ENCODE measurements at regions not wholly inside any gene's neighbourhood (a gene's known extent, or its start where the extent isn't known, plus 50 kb on each side); places are given as distances from the start of the nearest gene placed in this dataset.

GRCh38 chr12:20272801-20273200 is 95.5 kb upstream of the PDE3A start:
- ATAC-seq (no peak), DNase-seq (ENCODE audit: low spot score) (no peak)

GRCh38 chr12:20274008-20274407 is 94.3 kb upstream of the PDE3A start:
- DNase-seq (ENCODE audit: low spot score), result no peak
- no peak for ATAC-seq

- ATAC-seq (no peak), DNase-seq (ENCODE audit: low spot score) (no peak)
Observed at GRCh38 chr12:20278276-20278675, 90.1 kb upstream of the PDE3A start.

- peak; percentile 58 for ATAC-seq
- no peak for DNase-seq (ENCODE audit: low spot score)
Observed at GRCh38 chr12:20280515-20280914, 87.8 kb upstream of the PDE3A start.

GRCh38 chr12:20282401-20282800 is 85.9 kb upstream of the PDE3A start:
- ATAC-seq (no peak), DNase-seq (ENCODE audit: low spot score) (no peak)

GRCh38 chr12:20283482-20283881 is 84.9 kb upstream of the PDE3A start:
- ATAC-seq, result no peak
- no peak for DNase-seq (ENCODE audit: low spot score)

GRCh38 chr12:20289520-20289919 is 78.8 kb upstream of the PDE3A start:
- DNase-seq (ENCODE audit: low spot score) (no peak), ATAC-seq (no peak)

GRCh38 chr12:20300457-20300856 is 67.9 kb upstream of the PDE3A start:
- ATAC-seq, result no peak
- DNase-seq (ENCODE audit: low spot score), result no peak

- no peak for ATAC-seq
- no peak for DNase-seq (ENCODE audit: low spot score)
Observed at GRCh38 chr12:20305470-20305869, 62.9 kb upstream of the PDE3A start.

- DNase-seq (ENCODE audit: low spot score) (no peak), ATAC-seq (peak; percentile 60)
Observed at GRCh38 chr12:20309504-20310148, 58.7 kb upstream of the PDE3A start.

GRCh38 chr12:20314328-20314727 is 54.0 kb upstream of the PDE3A start:
- DNase-seq (ENCODE audit: low spot score) (no peak), ATAC-seq (no peak)

GRCh38 chr12:20317554-20317953 is 50.8 kb upstream of the PDE3A start:
- no peak for ATAC-seq
- DNase-seq (ENCODE audit: low spot score), result no peak

All from left lobe of liver (tissue), 2 donors.